A549 (cell line): ENCODE measurements at regions not wholly inside any gene's neighbourhood (a gene's known extent, or its start where the extent isn't known, plus 50 kb on each side); places are given as distances from the start of the nearest gene placed in this dataset.

ENCODE experiments used
- KDM1A ChIP-seq: fragments of 200-600 bp; sonication (generic); IDR thresholded peaks from 2 replicates; pipeline ENCODE4 v1.6.1; 2016; ENCODE audit warnings: low read depth, mild to moderate bottlenecking
- RAD21 ChIP-seq, 2 experiments: fragments of >200 bp in 1 of 2; sonication (Bioruptor Twin) in 1 of 2; formaldehyde crosslinking in 1 of 2; IDR thresholded peaks in 1 of 2; conservative IDR thresholded peaks in 1 of 2; 2 replicates in 1 of 2; 3 replicates in 1 of 2; pipeline ENCODE4 v1.6.1; 2012 to 2018; ENCODE audit warnings: inconsistent platforms in 1 of 2
- TF ChIP-seq, protein P1 (sequence below): fragments of >200 bp; sonication (Bioruptor Twin); formaldehyde crosslinking; IDR thresholded peaks from 3 replicates; pipeline ENCODE4 v1.5.1; 2016

- TF ChIP-seq KDM1A (no peak), RAD21 (conservative IDR thresholded peaks at IDR 0.05 in 1 of 2, IDR thresholded peaks at IDR 0.05 in 1 of 2) (no peak)
- TF ChIP-seq, protein P1, sequence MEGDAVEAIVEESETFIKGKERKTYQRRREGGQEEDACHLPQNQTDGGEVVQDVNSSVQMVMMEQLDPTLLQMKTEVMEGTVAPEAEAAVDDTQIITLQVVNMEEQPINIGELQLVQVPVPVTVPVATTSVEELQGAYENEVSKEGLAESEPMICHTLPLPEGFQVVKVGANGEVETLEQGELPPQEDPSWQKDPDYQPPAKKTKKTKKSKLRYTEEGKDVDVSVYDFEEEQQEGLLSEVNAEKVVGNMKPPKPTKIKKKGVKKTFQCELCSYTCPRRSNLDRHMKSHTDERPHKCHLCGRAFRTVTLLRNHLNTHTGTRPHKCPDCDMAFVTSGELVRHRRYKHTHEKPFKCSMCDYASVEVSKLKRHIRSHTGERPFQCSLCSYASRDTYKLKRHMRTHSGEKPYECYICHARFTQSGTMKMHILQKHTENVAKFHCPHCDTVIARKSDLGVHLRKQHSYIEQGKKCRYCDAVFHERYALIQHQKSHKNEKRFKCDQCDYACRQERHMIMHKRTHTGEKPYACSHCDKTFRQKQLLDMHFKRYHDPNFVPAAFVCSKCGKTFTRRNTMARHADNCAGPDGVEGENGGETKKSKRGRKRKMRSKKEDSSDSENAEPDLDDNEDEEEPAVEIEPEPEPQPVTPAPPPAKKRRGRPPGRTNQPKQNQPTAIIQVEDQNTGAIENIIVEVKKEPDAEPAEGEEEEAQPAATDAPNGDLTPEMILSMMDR: no peak
Measured at GRCh38 chr4:115293093-115293462, 179.7 kb upstream of the NDST4 start.
